K562 (cell line): ENCODE measurements at regions not wholly inside any gene's neighbourhood (a gene's known extent, or its start where the extent isn't known, plus 50 kb on each side); places are given as distances from the start of the nearest gene placed in this dataset.

Experiments
- BRD4 ChIP-seq: fragments of 200-600 bp; sonication (generic); IDR thresholded peaks from 2 replicates; pipeline ENCODE4 v1.6.1; 2017; ENCODE audit warnings: inconsistent platforms
- CSDE1 ChIP-seq, 2 experiments: fragments of 450-650 bp; IDR thresholded peaks; 2 replicates each; pipeline ENCODE4 v1.6.1; 2016; ENCODE audit warnings: mild to moderate bottlenecking in 1 of 2
- ELK3 ChIP-seq: fragments of 450-650 bp; formaldehyde crosslinking; IDR thresholded peaks from 2 replicates; pipeline ENCODE4 v1.4.0; 2020; ENCODE audit warnings: mild to moderate bottlenecking
- GTF2E2 ChIP-seq: fragments of 200-800 bp; sonication (Bioruptor generic); IDR thresholded peaks from 2 replicates; pipeline ENCODE4 v1.6.1; 2016; ENCODE audit warnings: missing genetic modification characterization, missing compliant biosample characterization
- HEY1 ChIP-seq: fragments of 250-450 bp; sonication (Bioruptor Pico); IDR thresholded peaks from 2 replicates; pipeline ENCODE4 v1.5.0; 2020; ENCODE audit warnings: mild to moderate bottlenecking, moderate library complexity, borderline replicate concordance
- NR2F6 ChIP-seq: fragments of 450-650 bp; formaldehyde crosslinking; IDR thresholded peaks from 2 replicates; pipeline ENCODE4 v1.4.0; 2020; ENCODE audit warnings: mild to moderate bottlenecking
- OTX1 ChIP-seq: fragments of 450-650 bp; formaldehyde crosslinking; IDR thresholded peaks from 2 replicates; pipeline ENCODE4 v1.4.0; 2022; ENCODE audit warnings: mild to moderate bottlenecking
- RBM14 ChIP-seq: fragments of 200-400 bp; formaldehyde crosslinking; IDR thresholded peaks from 2 replicates; pipeline ENCODE4 v1.6.1; 2018; ENCODE audit warnings: low read depth, mild to moderate bottlenecking, low read length, moderate library complexity, borderline replicate concordance; ENCODE audit not compliant: insufficient read depth
- SIN3A ChIP-seq, 2 experiments: fragments of 150-350 bp in 1 of 2; IDR thresholded peaks; 2 replicates each; pipeline ENCODE4 v1.6.1; 2011 to 2016; ENCODE audit warnings: borderline replicate concordance in 2 of 2, low read depth in 2 of 2, low read length in 2 of 2, mild to moderate bottlenecking in 2 of 2, moderate library complexity in 2 of 2; ENCODE audit not compliant: control insufficient read depth in 1 of 2
- SPI1 ChIP-seq: IDR thresholded peaks from 2 replicates; pipeline ENCODE4 v1.6.1; 2011; ENCODE audit warnings: low read depth, low read length, control low read depth, borderline replicate concordance
- USF1 ChIP-seq: sonication (generic); formaldehyde crosslinking; IDR thresholded peaks from 2 replicates; pipeline ENCODE4 v1.9.0; 2022; ENCODE audit warnings: mild to moderate bottlenecking, missing genetic modification reagents
- TF ChIP-seq, protein P1 (sequence below): fragments of 450-650 bp; conservative IDR thresholded peaks from 2 replicates; pipeline ENCODE4 v1.6.1; 2016; ENCODE audit warnings: missing genetic modification characterization, low read depth, mild to moderate bottlenecking, control low read depth, missing compliant biosample characterization
- TF ChIP-seq, protein P2 (sequence below): fragments of 450-650 bp; formaldehyde crosslinking; IDR thresholded peaks from 2 replicates; pipeline ENCODE4 v1.4.0; 2022; ENCODE audit warnings: missing genetic modification characterization
- TF ChIP-seq, protein P3 (sequence below): fragments of 450-650 bp; IDR thresholded peaks from 2 replicates; pipeline ENCODE4 v1.6.1; 2016; ENCODE audit warnings: borderline replicate concordance
- TF ChIP-seq, protein P4 (sequence below): fragments of 150-350 bp; IDR thresholded peaks from 2 replicates; pipeline ENCODE4 v1.6.1; 2014; ENCODE audit warnings: low read depth, mild to moderate bottlenecking, low read length, borderline replicate concordance

DNA sequence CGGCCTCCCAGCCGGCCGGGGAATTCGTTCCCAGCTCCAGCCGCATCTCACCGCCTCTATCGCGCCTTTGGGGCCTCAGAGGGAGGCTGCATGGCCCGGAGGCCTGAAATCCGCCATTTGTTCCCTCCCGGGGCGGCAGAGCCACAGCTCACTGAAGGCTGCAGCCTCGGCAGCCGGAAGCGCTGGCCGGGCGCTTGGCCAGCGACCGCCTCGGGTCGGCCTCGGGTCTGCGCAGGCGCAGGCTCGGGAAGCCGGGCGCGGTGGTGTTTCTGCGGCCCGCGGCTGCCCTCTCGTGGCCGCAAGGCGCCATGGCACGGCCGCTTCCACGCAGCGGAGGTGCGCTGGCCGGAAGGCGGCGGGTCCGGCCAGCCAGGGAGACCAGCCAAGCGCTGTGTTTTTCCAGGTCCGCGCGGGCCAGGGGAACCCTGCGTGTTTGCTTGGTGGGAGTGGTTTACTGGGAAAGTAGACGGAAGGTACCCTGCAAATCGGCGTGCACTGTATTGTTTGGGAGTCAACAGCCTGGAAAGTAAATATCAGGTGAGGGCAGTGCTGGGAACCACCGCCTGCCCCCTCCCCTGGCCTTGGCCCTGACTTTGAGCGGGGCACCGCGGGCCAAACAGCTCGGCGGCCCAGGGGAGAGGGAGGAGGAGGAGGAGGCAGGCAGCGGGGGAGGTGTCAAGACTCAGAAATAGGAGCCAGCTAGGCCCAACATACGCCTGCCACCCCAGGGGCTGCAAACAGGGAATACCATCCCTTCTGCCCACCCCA is 52.7 kb upstream of the CD34 start (continued):
- TF ChIP-seq, protein P1, sequence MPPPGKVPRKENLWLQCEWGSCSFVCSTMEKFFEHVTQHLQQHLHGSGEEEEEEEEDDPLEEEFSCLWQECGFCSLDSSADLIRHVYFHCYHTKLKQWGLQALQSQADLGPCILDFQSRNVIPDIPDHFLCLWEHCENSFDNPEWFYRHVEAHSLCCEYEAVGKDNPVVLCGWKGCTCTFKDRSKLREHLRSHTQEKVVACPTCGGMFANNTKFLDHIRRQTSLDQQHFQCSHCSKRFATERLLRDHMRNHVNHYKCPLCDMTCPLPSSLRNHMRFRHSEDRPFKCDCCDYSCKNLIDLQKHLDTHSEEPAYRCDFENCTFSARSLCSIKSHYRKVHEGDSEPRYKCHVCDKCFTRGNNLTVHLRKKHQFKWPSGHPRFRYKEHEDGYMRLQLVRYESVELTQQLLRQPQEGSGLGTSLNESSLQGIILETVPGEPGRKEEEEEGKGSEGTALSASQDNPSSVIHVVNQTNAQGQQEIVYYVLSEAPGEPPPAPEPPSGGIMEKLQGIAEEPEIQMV, result peak; percentile 63
- TF ChIP-seq BRD4 (peak; percentile 45; the same call in 1 of the 2 replicates), OTX1 (0 out of 2 replicates have a peak, but pooled peaks have one; percentile 17), RBM14 (no peak), USF1 (CRISPR knock-in tag) (peak; percentile 47), GTF2E2 (tag) (no peak; the same call in 1 of the 2 replicates), SPI1 (no peak), NR2F6 (CRISPR knock-in tag) (no peak), CSDE1 (IDR thresholded peaks at IDR 0.05) (no peak), ELK3 (CRISPR knock-in tag) (no peak), HEY1 (no peak), SIN3A (IDR thresholded peaks at IDR 0.05; ENCODE audit: borderline replicate concordance in 2 of 2, control insufficient read depth in 1 of 2, low read depth in 2 of 2, low read length in 2 of 2) (no peak)
- TF ChIP-seq, protein P2, sequence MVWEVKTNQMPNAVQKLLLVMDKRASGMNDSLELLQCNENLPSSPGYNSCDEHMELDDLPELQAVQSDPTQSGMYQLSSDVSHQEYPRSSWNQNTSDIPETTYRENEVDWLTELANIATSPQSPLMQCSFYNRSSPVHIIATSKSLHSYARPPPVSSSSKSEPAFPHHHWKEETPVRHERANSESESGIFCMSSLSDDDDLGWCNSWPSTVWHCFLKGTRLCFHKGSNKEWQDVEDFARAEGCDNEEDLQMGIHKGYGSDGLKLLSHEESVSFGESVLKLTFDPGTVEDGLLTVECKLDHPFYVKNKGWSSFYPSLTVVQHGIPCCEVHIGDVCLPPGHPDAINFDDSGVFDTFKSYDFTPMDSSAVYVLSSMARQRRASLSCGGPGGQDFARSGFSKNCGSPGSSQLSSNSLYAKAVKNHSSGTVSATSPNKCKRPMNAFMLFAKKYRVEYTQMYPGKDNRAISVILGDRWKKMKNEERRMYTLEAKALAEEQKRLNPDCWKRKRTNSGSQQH, result 0 out of 2 replicates have a peak, but pooled peaks have one; percentile 17
- TF ChIP-seq, protein P3, sequence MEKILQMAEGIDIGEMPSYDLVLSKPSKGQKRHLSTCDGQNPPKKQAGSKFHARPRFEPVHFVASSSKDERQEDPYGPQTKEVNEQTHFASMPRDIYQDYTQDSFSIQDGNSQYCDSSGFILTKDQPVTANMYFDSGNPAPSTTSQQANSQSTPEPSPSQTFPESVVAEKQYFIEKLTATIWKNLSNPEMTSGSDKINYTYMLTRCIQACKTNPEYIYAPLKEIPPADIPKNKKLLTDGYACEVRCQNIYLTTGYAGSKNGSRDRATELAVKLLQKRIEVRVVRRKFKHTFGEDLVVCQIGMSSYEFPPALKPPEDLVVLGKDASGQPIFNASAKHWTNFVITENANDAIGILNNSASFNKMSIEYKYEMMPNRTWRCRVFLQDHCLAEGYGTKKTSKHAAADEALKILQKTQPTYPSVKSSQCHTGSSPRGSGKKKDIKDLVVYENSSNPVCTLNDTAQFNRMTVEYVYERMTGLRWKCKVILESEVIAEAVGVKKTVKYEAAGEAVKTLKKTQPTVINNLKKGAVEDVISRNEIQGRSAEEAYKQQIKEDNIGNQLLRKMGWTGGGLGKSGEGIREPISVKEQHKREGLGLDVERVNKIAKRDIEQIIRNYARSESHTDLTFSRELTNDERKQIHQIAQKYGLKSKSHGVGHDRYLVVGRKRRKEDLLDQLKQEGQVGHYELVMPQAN, result no peak
- TF ChIP-seq, protein P4, sequence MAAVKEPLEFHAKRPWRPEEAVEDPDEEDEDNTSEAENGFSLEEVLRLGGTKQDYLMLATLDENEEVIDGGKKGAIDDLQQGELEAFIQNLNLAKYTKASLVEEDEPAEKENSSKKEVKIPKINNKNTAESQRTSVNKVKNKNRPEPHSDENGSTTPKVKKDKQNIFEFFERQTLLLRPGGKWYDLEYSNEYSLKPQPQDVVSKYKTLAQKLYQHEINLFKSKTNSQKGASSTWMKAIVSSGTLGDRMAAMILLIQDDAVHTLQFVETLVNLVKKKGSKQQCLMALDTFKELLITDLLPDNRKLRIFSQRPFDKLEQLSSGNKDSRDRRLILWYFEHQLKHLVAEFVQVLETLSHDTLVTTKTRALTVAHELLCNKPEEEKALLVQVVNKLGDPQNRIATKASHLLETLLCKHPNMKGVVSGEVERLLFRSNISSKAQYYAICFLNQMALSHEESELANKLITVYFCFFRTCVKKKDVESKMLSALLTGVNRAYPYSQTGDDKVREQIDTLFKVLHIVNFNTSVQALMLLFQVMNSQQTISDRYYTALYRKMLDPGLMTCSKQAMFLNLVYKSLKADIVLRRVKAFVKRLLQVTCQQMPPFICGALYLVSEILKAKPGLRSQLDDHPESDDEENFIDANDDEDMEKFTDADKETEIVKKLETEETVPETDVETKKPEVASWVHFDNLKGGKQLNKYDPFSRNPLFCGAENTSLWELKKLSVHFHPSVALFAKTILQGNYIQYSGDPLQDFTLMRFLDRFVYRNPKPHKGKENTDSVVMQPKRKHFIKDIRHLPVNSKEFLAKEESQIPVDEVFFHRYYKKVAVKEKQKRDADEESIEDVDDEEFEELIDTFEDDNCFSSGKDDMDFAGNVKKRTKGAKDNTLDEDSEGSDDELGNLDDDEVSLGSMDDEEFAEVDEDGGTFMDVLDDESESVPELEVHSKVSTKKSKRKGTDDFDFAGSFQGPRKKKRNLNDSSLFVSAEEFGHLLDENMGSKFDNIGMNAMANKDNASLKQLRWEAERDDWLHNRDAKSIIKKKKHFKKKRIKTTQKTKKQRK, result no peak
